Non-pigmented ciliary epithelial cell (primary cell): ENCODE measurements at regions not wholly inside any gene's neighbourhood (a gene's known extent, or its start where the extent isn't known, plus 50 kb on each side); places are given as distances from the start of the nearest gene placed in this dataset.

Source experiments
- DNase-seq: peaks from one replicate; pipeline ENCODE4 v3.0.0-alpha.2; 2010; ENCODE audit warnings: low read depth

DNA sequence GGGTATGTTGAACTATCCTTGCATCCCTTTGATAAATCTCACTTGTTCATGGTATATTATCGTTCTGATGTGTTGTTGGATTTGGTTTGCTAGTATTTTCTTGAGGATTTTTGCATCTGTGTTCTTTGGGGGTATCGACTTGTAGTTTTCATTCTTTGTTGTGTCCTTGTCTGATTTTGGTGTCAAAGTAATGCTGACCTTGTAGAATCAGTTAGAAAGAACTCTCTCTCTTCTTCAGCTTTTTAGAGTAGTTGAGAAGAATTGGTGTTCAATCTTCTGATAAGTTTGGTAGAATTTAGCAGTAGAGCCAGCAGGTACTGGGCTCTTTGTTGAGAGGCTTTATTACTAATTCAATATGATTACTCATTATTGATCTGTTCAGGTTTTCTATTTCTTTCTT, 707.2 kb upstream of the LRFN5 start:
- DNase-seq = no peak

DNA sequence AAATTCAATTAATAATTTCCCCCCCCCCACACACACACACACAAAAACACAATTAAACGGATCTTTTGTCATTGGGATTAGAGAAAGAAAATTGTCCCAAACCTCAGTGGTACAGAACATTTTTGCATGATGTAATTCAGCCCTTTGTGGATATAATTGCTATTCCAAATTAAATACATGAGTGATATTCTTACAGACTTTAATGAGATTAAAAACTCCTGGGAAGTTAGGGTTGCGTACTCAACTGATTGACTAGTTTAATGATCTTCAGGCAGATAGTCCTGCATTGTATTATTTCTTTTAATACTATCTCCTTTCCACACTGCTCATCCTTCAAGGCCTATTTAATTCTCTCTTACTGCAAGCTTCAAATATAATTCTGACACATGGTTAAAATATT, 711.8 kb upstream of the LRFN5 start:
- DNase-seq = no peak

DNA sequence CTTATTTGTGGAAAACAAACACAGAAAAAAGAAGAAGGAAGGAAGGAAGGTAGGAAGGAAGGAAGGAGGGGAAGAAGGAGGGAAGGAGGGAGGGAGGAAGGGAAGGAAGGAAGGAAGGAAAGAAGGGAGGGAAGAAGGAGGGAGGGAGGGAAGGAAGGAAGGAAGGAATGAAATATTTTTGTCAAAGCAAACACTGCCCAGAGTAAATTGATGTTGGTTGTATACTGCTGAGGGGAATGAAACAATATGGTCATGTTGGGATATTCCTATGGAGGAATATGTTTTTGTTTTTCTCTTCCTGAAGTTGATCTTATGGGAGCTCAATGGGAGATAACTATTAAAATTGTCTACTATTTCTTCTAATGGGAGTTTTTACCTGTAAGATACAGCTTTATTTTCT, 717.5 kb upstream of the LRFN5 start:
- no peak for DNase-seq

- no peak for DNase-seq
These were observed 718.8 kb upstream of the LRFN5 start for GRCh38 chr14:40887912-40888311.

GRCh38 chr14:40870252-40870651, 736.4 kb upstream of the LRFN5 start:
- no peak for DNase-seq

DNA sequence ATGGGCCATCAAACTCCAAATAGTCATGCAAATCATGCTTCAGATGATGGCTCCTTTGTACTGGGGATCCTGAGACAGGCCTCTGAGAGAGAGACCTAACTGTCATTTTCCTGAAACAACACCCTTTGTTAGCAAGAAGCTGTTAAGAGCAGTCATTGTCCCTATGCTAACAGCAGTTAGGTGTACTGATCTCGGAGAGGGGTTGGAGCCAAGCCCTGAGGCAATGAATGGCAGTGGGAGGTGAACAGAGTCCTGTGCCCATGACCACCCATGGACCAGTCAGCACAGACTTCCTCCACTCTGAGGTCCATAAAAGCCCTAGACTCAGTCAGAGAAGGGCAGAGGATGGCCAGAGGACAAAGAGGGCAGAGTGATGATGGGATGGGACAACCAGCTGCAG, 747.6 kb upstream of the LRFN5 start:
- no peak for DNase-seq

DNA sequence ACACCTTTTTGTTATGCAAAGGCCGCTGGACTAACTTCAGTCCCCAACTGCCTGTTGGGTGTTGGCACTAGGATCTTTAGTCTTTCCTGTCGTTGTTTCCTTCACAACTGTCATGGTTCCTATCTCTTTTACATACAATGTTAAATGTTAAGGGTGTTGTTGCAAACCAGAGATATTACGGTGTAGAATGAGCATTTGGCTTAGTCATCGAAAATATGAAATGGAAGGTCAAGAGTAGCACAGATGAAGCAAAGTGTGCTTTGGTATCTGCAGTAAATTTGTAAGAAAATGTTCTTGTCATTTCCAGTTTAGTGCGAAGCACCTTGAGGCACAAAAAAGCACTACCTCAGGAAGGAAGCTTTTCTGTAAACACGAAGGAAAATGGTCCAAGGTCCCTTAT, 751.3 kb upstream of the LRFN5 start:
- no peak for DNase-seq

DNA sequence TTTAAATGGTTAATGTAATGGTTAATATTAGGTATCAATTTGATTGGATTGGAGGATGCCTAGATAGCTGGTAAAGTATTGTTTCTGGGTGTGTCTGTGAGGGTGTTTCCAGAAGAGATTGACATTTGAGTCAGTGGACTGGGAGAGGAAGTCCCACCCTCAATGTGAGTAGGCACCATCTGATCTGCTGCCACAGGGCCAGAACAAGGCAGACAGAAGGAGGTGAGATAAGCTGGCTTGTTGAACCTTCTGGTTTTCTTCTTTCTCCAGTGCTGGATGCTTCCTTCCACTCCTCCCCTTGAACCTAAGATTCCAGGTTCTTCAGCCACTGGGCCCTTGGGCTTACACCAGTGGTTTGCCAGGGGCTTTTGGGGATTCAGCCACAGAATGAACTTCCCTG, 756.5 kb upstream of the LRFN5 start:
- no peak for DNase-seq

DNA sequence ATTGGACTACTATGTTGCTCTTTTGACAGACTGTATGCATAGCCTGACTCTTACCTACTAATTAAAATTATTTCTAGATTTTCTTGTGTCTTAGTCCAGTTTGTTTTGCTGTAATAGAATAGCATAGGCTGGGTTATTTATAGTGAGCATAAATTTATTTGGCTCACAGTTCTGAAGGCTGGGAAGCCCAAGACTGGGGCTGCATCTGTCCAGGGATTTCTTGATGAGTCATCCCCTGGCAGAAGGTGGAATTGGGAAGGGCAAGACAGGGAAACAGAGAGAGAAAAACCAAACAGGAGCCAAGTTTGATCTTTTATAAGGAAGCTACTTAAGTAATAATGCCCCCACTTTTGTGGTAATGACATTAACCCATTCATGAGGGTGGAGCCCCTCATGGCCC, 759.2 kb upstream of the LRFN5 start:
- DNase-seq = no peak

GRCh38 chr14:40842816-40843215, 763.9 kb upstream of the LRFN5 start:
- no peak for DNase-seq

DNA sequence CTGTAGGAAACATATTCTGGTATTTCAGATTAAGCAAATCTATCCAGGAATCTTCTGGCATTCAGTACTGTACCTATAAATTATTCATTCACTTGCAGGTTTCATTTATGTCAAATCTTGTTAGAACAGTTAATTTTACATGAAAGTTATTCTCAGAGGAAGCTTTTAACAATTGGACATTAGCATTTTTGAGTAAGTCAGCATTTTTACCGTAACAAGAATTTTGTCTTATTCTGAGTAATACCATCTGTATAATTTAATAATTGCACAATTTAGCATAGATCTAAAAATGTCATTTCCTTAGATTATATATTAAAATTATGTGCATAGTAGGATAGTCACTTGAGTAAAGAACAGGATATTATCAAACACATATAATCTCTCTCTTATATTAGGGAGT, 764.8 kb upstream of the LRFN5 start:
- DNase-seq = no peak

- no peak for DNase-seq
These were observed 768.1 kb upstream of the LRFN5 start for GRCh38 chr14:40838601-40839000.

DNA sequence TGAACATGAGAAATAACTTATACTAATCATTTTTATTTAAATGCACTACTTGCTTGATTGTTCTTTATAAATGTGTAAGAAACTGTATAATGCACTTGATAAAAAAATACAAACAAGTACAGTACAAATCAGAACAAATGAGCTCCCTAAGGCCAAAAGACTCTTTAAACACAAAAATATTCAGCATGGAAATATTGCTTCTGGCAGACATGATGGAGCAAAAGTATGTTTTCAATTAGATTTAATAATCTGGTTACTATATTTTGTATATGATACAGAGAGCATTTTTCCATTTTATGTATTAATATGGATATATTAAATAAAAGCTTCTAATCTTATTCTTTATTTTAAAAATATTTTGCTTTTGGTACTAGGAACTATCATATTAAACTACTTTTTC, 800.2 kb upstream of the LRFN5 start:
- DNase-seq = no peak

DNA sequence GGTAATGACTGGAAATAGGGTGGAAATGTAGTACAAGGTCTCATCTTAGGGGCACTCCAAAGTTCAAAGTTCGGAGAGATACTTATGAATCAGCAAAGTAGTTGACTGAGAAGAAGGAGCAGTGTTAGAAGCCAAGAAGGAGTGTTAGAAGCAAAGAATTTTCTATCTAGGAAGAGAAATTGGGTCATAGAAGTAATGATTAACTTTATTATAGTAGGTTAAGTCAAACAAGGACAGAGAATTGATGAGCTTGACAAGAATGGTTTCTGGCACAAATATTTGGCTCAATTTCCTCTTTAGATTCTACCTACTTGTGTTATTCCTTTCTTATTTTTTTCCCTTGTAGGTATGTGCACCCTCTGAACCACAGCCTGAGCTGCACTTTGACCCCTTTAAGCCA, 810.5 kb upstream of the LRFN5 start:
- DNase-seq = no peak

DNA sequence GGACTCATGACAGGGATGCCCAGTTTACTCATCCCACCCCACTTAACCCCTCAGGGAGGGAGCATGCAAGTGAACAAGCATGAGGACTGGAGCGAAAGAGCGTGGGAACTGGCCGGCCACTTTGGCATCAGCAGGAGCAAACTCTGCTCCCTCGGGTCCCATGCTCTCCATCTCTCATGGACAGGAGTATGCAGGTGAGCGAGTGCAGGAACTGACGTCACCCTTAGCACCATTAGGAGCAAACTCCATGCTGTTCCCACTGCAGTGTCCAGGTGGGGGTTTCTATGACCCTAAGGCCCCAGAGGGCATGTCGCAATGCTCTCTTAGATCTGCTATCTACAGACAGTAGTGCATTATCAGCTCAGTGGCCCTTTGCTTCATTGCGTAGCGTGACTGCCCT, 821.8 kb upstream of the LRFN5 start:
- no peak for DNase-seq

DNA sequence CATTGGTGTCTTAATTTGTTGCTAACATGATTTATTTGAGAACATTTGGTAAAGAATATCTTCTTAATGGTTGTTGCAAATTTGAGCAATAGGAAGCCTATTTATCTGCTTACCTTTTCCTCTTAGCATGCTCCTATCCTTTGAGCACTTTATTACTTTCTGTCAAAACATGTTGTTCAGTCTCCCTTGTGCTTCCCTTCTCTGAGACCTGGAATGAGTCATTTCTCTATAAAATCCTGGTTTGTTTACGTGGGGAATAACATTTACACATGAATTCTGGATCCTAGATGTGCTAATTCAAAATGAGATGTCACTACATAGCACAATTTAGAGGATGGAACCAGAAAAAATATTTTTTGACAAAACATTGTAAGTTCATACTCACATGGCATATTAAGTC, 844.0 kb upstream of the LRFN5 start:
- no peak for DNase-seq

DNA sequence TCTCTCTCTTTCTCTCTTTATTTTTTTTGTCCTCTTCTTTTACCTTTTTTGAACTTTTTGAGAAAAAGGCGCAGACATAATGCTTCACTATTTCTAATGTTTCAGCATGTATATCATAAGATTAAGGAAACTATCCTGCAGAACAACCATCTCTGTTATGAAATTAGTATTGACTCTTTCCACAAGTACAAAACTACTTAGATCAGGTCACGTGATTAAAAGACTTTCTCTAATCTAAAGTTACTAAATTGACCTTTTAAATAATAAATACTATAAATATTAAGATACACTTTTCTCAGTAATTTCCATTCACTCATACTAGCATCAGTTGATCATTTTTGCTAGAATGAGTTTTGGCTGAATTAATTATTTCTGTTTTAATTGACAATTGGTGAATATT, 844.5 kb upstream of the LRFN5 start:
- DNase-seq = no peak

GRCh38 chr14:40760704-40761103, 846.0 kb upstream of the LRFN5 start:
- no peak for DNase-seq

DNA sequence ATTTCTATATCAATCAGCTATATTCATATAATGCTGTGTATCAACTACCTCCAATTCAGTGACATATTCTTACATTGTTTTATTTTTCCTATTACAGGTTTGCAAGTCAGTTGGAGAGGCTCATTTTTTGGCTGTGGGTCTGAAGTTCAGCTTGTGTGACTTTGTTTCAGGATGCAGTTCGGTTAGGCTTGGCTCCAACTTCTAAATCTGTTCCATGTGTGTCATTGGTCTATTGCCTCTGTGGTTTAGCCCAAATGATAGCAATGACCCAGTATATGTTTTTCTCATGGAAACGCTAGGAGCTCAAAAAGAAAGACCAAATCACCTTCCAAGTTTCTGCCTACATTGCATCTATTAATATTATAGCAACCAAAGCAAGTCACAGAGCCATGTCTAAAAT, 848.6 kb upstream of the LRFN5 start:
- no peak for DNase-seq

- no peak for DNase-seq
These were observed 849.2 kb upstream of the LRFN5 start for GRCh38 chr14:40757376-40757950.

GRCh38 chr14:40733206-40733605, 873.5 kb upstream of the LRFN5 start:
- DNase-seq = no peak

DNA sequence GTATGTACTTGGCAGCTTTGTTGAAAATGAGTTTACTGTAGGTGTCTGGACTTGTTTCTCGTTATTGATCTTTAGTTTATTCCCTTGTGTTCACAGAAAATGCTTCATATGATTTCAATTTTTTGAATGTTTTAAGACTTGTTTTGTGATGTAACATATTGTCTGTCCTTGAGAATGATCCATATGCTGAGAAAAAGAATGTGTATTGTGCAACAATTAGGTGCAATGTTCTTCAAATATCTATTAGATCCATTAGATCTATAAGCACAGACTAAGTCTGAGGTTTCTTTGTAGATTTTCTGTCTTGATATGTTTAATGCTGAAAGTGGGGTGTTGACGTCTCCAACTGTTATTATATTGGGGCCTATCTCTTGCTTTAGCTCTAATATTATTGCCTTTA, 879.6 kb upstream of the LRFN5 start:
- no peak for DNase-seq

DNA sequence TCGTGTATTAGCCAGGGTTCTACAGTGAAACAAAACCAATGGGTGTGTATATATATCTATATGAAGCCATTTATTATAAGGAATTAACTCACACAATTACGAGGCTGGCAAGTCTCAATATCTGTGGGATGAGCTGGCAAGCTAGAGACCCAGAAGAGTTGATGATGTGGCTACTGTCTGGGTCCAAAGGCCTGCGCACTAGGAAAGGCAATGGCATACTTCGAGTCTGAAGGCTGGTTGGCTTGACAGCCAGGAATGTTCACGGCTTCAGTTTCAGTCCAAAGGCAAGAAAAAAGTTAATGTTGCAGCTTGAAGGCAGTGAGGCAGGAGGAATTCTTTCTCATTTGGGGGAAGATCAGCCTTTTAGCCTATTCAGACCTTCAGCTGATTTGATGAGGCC, 893.3 kb upstream of the LRFN5 start:
- DNase-seq = no peak

GRCh38 chr14:40697231-40697630, 909.4 kb upstream of the LRFN5 start:
- DNase-seq = no peak

DNA sequence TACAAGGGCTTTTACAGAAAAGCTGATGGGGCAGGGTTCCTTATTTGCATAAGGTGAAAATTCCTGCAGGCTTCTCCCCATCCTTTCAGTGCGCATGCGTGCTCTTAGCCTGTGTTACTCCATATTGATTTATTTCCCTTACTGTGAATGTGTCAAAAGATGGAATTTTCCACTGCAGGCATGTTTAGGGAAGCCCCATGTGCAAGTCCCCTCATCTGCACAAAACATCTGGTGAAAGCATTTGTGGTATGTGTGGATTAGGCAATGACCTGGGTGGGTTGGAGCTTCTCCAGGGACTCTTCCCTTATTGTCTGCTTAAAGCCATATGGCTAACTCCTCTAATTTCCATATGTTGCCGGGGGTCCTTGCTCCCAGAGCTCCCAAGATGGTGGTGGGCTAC, 912.7 kb upstream of the LRFN5 start:
- DNase-seq = no peak
